Astrocyte of the hippocampus (primary cell): ENCODE measurements at regions not wholly inside any gene's neighbourhood (a gene's known extent, or its start where the extent isn't known, plus 50 kb on each side); places are given as distances from the start of the nearest gene placed in this dataset.

Source experiments
- DNase-seq: peaks from one replicate; pipeline ENCODE4 v3.0.0; 2011; ENCODE audit warnings: low read depth, low spot score

- no peak for DNase-seq
These were observed 173.3 kb upstream of the VLDLR start for GRCh38 chr9:2448193-2448738.

GRCh38 chr9:2453106-2453505, 168.5 kb upstream of the VLDLR start:
- no peak for DNase-seq

GRCh38 chr9:2453701-2454100, 167.9 kb upstream of the VLDLR start:
- DNase-seq, result no peak

GRCh38 chr9:2459756-2460155, 161.8 kb upstream of the VLDLR start:
- no peak for DNase-seq

GRCh38 chr9:2461892-2462291, 159.7 kb upstream of the VLDLR start:
- DNase-seq, result peak; percentile 79

- DNase-seq, result no peak
These were observed 157.0 kb upstream of the VLDLR start for GRCh38 chr9:2464624-2465023.

- no peak for DNase-seq
These were observed 156.1 kb upstream of the VLDLR start for GRCh38 chr9:2465516-2465915.

GRCh38 chr9:2465921-2466460, 155.6 kb upstream of the VLDLR start:
- DNase-seq, result no peak

- DNase-seq, result no peak
These were observed 154.9 kb upstream of the VLDLR start for GRCh38 chr9:2466703-2467102.

- no peak for DNase-seq
These were observed 151.8 kb upstream of the VLDLR start for GRCh38 chr9:2469681-2470221.

- DNase-seq, result peak; percentile 23
These were observed 147.9 kb upstream of the VLDLR start for GRCh38 chr9:2473681-2474080.

GRCh38 chr9:2477755-2478154, 143.8 kb upstream of the VLDLR start:
- DNase-seq, result no peak

- no peak for DNase-seq
These were observed 143.2 kb upstream of the VLDLR start for GRCh38 chr9:2478421-2478820.

GRCh38 chr9:2479056-2479565, 142.5 kb upstream of the VLDLR start:
- no peak for DNase-seq

GRCh38 chr9:2480255-2480837, 141.2 kb upstream of the VLDLR start:
- DNase-seq, result no peak

- DNase-seq, result no peak
These were observed 140.4 kb upstream of the VLDLR start for GRCh38 chr9:2481216-2481615.

GRCh38 chr9:2486988-2487387, 134.6 kb upstream of the VLDLR start:
- DNase-seq, result no peak

GRCh38 chr9:2489838-2490314, 131.7 kb upstream of the VLDLR start:
- DNase-seq, result no peak

- DNase-seq, result no peak
These were observed 129.4 kb upstream of the VLDLR start for GRCh38 chr9:2492161-2492560.

GRCh38 chr9:2493109-2493508, 128.5 kb upstream of the VLDLR start:
- DNase-seq, result no peak

GRCh38 chr9:2493529-2493928, 128.1 kb upstream of the VLDLR start:
- no peak for DNase-seq

- peak; percentile 81 for DNase-seq
These were observed 127.0 kb upstream of the VLDLR start for GRCh38 chr9:2494562-2494961.
